ENCODE measurements at regions not wholly inside any gene's neighbourhood (a gene's known extent, or its start where the extent isn't known, plus 50 kb on each side); places are given as distances from the start of the nearest gene placed in this dataset.
"Not testable (repeated sequence)": the region's sequence is repeated elsewhere in the genome, so short reads cannot be mapped to it uniquely, and the experiment has no call there.

GRCh38 chr2:239646184-239646583 is 245.4 kb upstream of the HDAC4 start:
- no TSS peak for BruUV-seq (replicated peaks)
- Histone ChIP-seq H4K20me1 (replicated peaks; ENCODE audit: control insufficient read depth, extremely low read depth, insufficient read depth, low read length) (no peaks in the 10 kb centered on the region), H3K27ac (ENCODE audit: insufficient read depth, low read depth, low read length) (no peak overlapping the region), H3K9me3 (replicated peaks; ENCODE audit: control insufficient read depth, insufficient read depth, low read length) (no peaks in the 10 kb centered on the region), H3K4me1 (ENCODE audit: control insufficient read depth, extremely low read depth, insufficient read depth, low read length) (no peaks in the 10 kb centered on the region), H3K4me2 (ENCODE audit: insufficient read depth, low read length) (no peak overlapping the region), H3K9ac (replicated peaks; ENCODE audit: extremely low read depth, insufficient read depth, low read length) (no peak overlapping the region), H3K4me3 (replicated peaks in 1 of 3; ENCODE audit: insufficient read depth in 1 of 3, low read depth in 1 of 3, low read length in 3 of 3) (no peak overlapping the region), H3K9me1 (replicated peaks; ENCODE audit: control insufficient read depth, extremely low read depth, insufficient read depth, low read length) (no peaks in the 10 kb centered on the region), H3K36me3 (ENCODE audit: control insufficient read depth in 2 of 2, extremely low read depth in 1 of 2, insufficient read depth in 2 of 2, low read length in 2 of 2) (no peaks in the 10 kb centered on the region), H2AFZ (ENCODE audit: low read depth, low read length) (no peak overlapping the region), H3K27me3 (ENCODE audit: control insufficient read depth in 2 of 2, insufficient read depth in 2 of 2, low read length in 2 of 2) (no peaks in the 10 kb centered on the region), H3K79me2 (ENCODE audit: control insufficient read depth, insufficient read depth, low read length) (no peaks in the 10 kb centered on the region)
- POLR2A ChIA-PET, result no interaction called here
- DNase-seq (ENCODE audit: low read depth, low spot score), result no peak
- FAIRE-seq, result no peak
- dilution Hi-C loops (cut with MboI; ENCODE audit: extremely low pct_ligation_motif_present, low sequenced_read_pairs), result no loop called here
- CTCF ChIA-PET, result no interaction called here
- TF ChIP-seq POLR2A (IDR thresholded peaks at IDR 0.05; ENCODE audit: low read depth, low read length) (no peak), MYC (IDR thresholded peaks at IDR 0.05; ENCODE audit: low read depth, low read length) (no peak), JUN (IDR thresholded peaks at IDR 0.05; ENCODE audit: borderline replicate concordance, insufficient read depth, insufficient read length, low read depth) (no peak), FOS (IDR thresholded peaks at IDR 0.05; ENCODE audit: borderline replicate concordance, insufficient read depth, low read length) (no peak), GATA2 (IDR thresholded peaks at IDR 0.05; ENCODE audit: insufficient read depth, insufficient read length, low read depth, low read length) (no peak), EZH2 (IDR thresholded peaks at IDR 0.05; ENCODE audit: borderline replicate concordance, low read depth, low read length, severe bottlenecking) (no peak), POLR2AphosphoS5 (IDR thresholded peaks at IDR 0.05; ENCODE audit: insufficient read depth, low read depth, low read length) (no peak)
- TF ChIP-seq, protein P1, sequence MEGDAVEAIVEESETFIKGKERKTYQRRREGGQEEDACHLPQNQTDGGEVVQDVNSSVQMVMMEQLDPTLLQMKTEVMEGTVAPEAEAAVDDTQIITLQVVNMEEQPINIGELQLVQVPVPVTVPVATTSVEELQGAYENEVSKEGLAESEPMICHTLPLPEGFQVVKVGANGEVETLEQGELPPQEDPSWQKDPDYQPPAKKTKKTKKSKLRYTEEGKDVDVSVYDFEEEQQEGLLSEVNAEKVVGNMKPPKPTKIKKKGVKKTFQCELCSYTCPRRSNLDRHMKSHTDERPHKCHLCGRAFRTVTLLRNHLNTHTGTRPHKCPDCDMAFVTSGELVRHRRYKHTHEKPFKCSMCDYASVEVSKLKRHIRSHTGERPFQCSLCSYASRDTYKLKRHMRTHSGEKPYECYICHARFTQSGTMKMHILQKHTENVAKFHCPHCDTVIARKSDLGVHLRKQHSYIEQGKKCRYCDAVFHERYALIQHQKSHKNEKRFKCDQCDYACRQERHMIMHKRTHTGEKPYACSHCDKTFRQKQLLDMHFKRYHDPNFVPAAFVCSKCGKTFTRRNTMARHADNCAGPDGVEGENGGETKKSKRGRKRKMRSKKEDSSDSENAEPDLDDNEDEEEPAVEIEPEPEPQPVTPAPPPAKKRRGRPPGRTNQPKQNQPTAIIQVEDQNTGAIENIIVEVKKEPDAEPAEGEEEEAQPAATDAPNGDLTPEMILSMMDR (IDR thresholded peaks at IDR 0.05; ENCODE audit: extremely low read depth in 1 of 2, insufficient read depth in 1 of 2, low read depth in 1 of 2, low read length in 2 of 2), result no peak
- TF ChIP-seq, protein P2, sequence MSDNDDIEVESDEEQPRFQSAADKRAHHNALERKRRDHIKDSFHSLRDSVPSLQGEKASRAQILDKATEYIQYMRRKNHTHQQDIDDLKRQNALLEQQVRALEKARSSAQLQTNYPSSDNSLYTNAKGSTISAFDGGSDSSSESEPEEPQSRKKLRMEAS (IDR thresholded peaks at IDR 0.05; ENCODE audit: insufficient read depth, insufficient read length), result no peak
- intact Hi-C loops (cut with micrococcal nuclease), result no loop called here

- FAIRE-seq; H3K27me3 ChIP-seq (ENCODE audit: control insufficient read depth in 2 of 2, insufficient read depth in 2 of 2, low read length in 2 of 2); H3K9me3 ChIP-seq (replicated peaks; ENCODE audit: control insufficient read depth, insufficient read depth, low read length): not testable (repeated sequence)
Measured at GRCh38 chr2:239644594-239644993, 243.8 kb upstream of the HDAC4 start.

More at GRCh38 chr2:239644594-239644993, 243.8 kb upstream of the HDAC4 start:
- H3K4me1 ChIP-seq (ENCODE audit: control insufficient read depth, extremely low read depth, insufficient read depth, low read length); dilution Hi-C loops (cut with MboI; ENCODE audit: extremely low pct_ligation_motif_present, low sequenced_read_pairs); H3K9ac ChIP-seq (replicated peaks; ENCODE audit: extremely low read depth, insufficient read depth, low read length); BruUV-seq (replicated peaks); H3K27ac ChIP-seq (ENCODE audit: insufficient read depth, low read depth, low read length); H3K36me3 ChIP-seq (ENCODE audit: control insufficient read depth in 2 of 2, extremely low read depth in 1 of 2, insufficient read depth in 2 of 2, low read length in 2 of 2); H3K79me2 ChIP-seq (ENCODE audit: control insufficient read depth, insufficient read depth, low read length); DNase-seq (ENCODE audit: low read depth, low spot score); H3K4me3 ChIP-seq (replicated peaks in 1 of 3; ENCODE audit: insufficient read depth in 1 of 3, low read depth in 1 of 3, low read length in 3 of 3); H2AFZ ChIP-seq (ENCODE audit: low read depth, low read length); H4K20me1 ChIP-seq (replicated peaks; ENCODE audit: control insufficient read depth, extremely low read depth, insufficient read depth, low read length); H3K4me2 ChIP-seq (ENCODE audit: insufficient read depth, low read length); H3K9me1 ChIP-seq (replicated peaks; ENCODE audit: control insufficient read depth, extremely low read depth, insufficient read depth, low read length); CTCF ChIA-PET; intact Hi-C loops (cut with micrococcal nuclease); POLR2A ChIA-PET: not testable (repeated sequence)
